HG02623 (cell line): ENCODE measurements at regions not wholly inside any gene's neighbourhood (a gene's known extent, or its start where the extent isn't known, plus 50 kb on each side); places are given as distances from the start of the nearest gene placed in this dataset.

Experiments used
- ATAC-seq: cut with Tn5 transposase; IDR thresholded peaks from one replicate; pipeline ENCODE4 v1.9.1; 2021; ENCODE audit warnings: moderate library complexity; ENCODE audit not compliant: unreplicated experiment

GRCh38 chr18:78770139-78770822 is 209.3 kb upstream of the SALL3 start:
- ATAC-seq = no peak

GRCh38 chr18:78770823-78771139 is 208.8 kb upstream of the SALL3 start:
- ATAC-seq = no peak

- ATAC-seq = no peak
Measured at GRCh38 chr18:78771496-78772359, 207.9 kb upstream of the SALL3 start.

- ATAC-seq = no peak
Measured at GRCh38 chr18:78772360-78773302, 207.0 kb upstream of the SALL3 start.

GRCh38 chr18:78773303-78773755 is 206.3 kb upstream of the SALL3 start:
- ATAC-seq = no peak

GRCh38 chr18:78773819-78774218 is 205.8 kb upstream of the SALL3 start:
- ATAC-seq = no peak

- no peak for ATAC-seq
Measured at GRCh38 chr18:78774741-78775141, 204.9 kb upstream of the SALL3 start.

- ATAC-seq = no peak
Measured at GRCh38 chr18:78776151-78776550, 203.5 kb upstream of the SALL3 start.

GRCh38 chr18:78776706-78777285 is 202.8 kb upstream of the SALL3 start:
- ATAC-seq = no peak

- no peak for ATAC-seq
Measured at GRCh38 chr18:78777992-78778391, 201.6 kb upstream of the SALL3 start.

- no peak for ATAC-seq
Measured at GRCh38 chr18:78778651-78779050, 201.0 kb upstream of the SALL3 start.

- no peak for ATAC-seq
Measured at GRCh38 chr18:78779996-78780718, 199.5 kb upstream of the SALL3 start.

- ATAC-seq = no peak
Measured at GRCh38 chr18:78780719-78781600, 198.7 kb upstream of the SALL3 start.

GRCh38 chr18:78781601-78781960 is 198.0 kb upstream of the SALL3 start:
- no peak for ATAC-seq

- ATAC-seq = no peak
Measured at GRCh38 chr18:78782951-78783563, 196.6 kb upstream of the SALL3 start.

- no peak for ATAC-seq
Measured at GRCh38 chr18:78783564-78783960, 196.1 kb upstream of the SALL3 start.

- no peak for ATAC-seq
Measured at GRCh38 chr18:78784861-78785260, 194.8 kb upstream of the SALL3 start.

- ATAC-seq = no peak
Measured at GRCh38 chr18:78785706-78786105, 193.9 kb upstream of the SALL3 start.

GRCh38 chr18:78786776-78787175 is 192.8 kb upstream of the SALL3 start:
- ATAC-seq = no peak
